Neural crest cell (in vitro differentiated cells): ENCODE measurements at regions not wholly inside any gene's neighbourhood (a gene's known extent, or its start where the extent isn't known, plus 50 kb on each side); places are given as distances from the start of the nearest gene placed in this dataset.
A peak's percentile ranks its signal among the peaks of the same experiment; 100 is the strongest.
"Not testable (repeated sequence)": the region's sequence is repeated elsewhere in the genome, so short reads cannot be mapped to it uniquely, and the experiment has no call there.

Experiments
- DNase-seq: peaks from one replicate; pipeline ENCODE4 v3.0.0; 2021; ENCODE audit warnings: low read depth, mixed read lengths, low spot score
- H3K27ac Mint-ChIP-seq: one replicate; pipeline ENCODE4 v1.8.0; 2021; ENCODE audit warnings: mild to moderate bottlenecking, mixed read lengths; ENCODE audit not compliant: unreplicated experiment
- H3K27me3 Mint-ChIP-seq: 2 replicates; pipeline ENCODE4 v1.8.0; 2021; ENCODE audit warnings: low read depth, mild to moderate bottlenecking, mixed read lengths
- H3K36me3 Mint-ChIP-seq: 2 replicates; pipeline ENCODE4 v1.8.0; 2021; ENCODE audit warnings: low read depth, mild to moderate bottlenecking, mixed read lengths
- H3K4me1 Mint-ChIP-seq: 2 replicates; pipeline ENCODE4 v1.8.0; 2021; ENCODE audit warnings: mixed read lengths
- H3K4me3 Mint-ChIP-seq: one replicate; pipeline ENCODE4 v1.8.0; 2021; ENCODE audit warnings: mild to moderate bottlenecking, mixed read lengths
- H3K9me3 Mint-ChIP-seq: 2 replicates; pipeline ENCODE4 v1.8.0; 2021; ENCODE audit warnings: mixed read lengths
- CTCF ChIP-seq: fragments of 200-600 bp; sonication (generic); conservative IDR thresholded peaks from 2 replicates; pipeline ENCODE4 v1.5.0; 2021; ENCODE audit warnings: antibody characterized with exemption, mild to moderate bottlenecking

- Mint-ChIP-seq H3K27ac (peak overlapping the region; percentile 84), H3K36me3 (no peaks in the 10 kb centered on the region), H3K4me3 (no peak overlapping the region), H3K4me1 (peaks cover 11% of the 10 kb centered on the region), H3K27me3 (no peaks in the 10 kb centered on the region), H3K9me3 (peaks cover 5% of the 10 kb centered on the region)
- TF ChIP-seq CTCF, result no peak
- DNase-seq, result no peak
Measured at GRCh38 chr2:14901737-14902136, 269.2 kb downstream of the LRATD1 start.

GRCh38 chr2:14902953-14903352 is 270.4 kb downstream of the LRATD1 start:
- Mint-ChIP-seq H3K27me3 (no peaks in the 10 kb centered on the region), H3K4me1 (peaks cover 11% of the 10 kb centered on the region), H3K36me3 (no peaks in the 10 kb centered on the region), H3K9me3 (peaks cover 5% of the 10 kb centered on the region), H3K27ac (no peak overlapping the region), H3K4me3 (no peak overlapping the region)
- TF ChIP-seq CTCF, result no peak
- DNase-seq, result no peak

- peak; percentile 73 for TF ChIP-seq CTCF
- peaks cover 5% of the 10 kb centered on the region for H3K9me3 Mint-ChIP-seq
- H3K27ac Mint-ChIP-seq, result no peak overlapping the region
- peak; percentile 25 for DNase-seq
- no peak overlapping the region for H3K4me3 Mint-ChIP-seq
- no peaks in the 10 kb centered on the region for H3K36me3 Mint-ChIP-seq
- peaks cover 11% of the 10 kb centered on the region for H3K4me1 Mint-ChIP-seq
- H3K27me3 Mint-ChIP-seq, result no peaks in the 10 kb centered on the region
Measured at GRCh38 chr2:14903709-14904374, 271.3 kb downstream of the LRATD1 start.

GRCh38 chr2:14904378-14904777 is 271.9 kb downstream of the LRATD1 start:
- not testable (repeated sequence) for H3K9me3 Mint-ChIP-seq, DNase-seq, H3K27ac Mint-ChIP-seq, H3K27me3 Mint-ChIP-seq, H3K36me3 Mint-ChIP-seq, H3K4me3 Mint-ChIP-seq
- H3K4me1 Mint-ChIP-seq, result peaks cover 11% of the 10 kb centered on the region

GRCh38 chr2:14905571-14905970 is 273.1 kb downstream of the LRATD1 start:
- Mint-ChIP-seq H3K4me3 (no peak overlapping the region), H3K27me3 (no peaks in the 10 kb centered on the region), H3K9me3 (peaks cover 5% of the 10 kb centered on the region), H3K36me3 (no peaks in the 10 kb centered on the region), H3K27ac (no peak overlapping the region), H3K4me1 (peaks cover 11% of the 10 kb centered on the region)
- DNase-seq, result no peak
- TF ChIP-seq CTCF, result no peak

GRCh38 chr2:14907014-14907612 is 274.6 kb downstream of the LRATD1 start:
- Mint-ChIP-seq H3K27me3 (no peaks in the 10 kb centered on the region), H3K27ac (no peak overlapping the region), H3K4me1 (peaks cover 11% of the 10 kb centered on the region), H3K4me3 (no peak overlapping the region), H3K9me3 (peaks cover 5% of the 10 kb centered on the region), H3K36me3 (no peaks in the 10 kb centered on the region)
- peak; percentile 37 for TF ChIP-seq CTCF
- no peak for DNase-seq
